Colonic mucosa (tissue), 4 donors: ENCODE measurements at regions not wholly inside any gene's neighbourhood (a gene's known extent, or its start where the extent isn't known, plus 50 kb on each side); places are given as distances from the start of the nearest gene placed in this dataset.

Experiments used
- DNase-seq: peaks from one replicate; pipeline ENCODE4 v3.0.0-alpha.2; 2020
- H3K27ac ChIP-seq: fragments of 200-600 bp; one replicate; pipeline ENCODE4 v1.8.0; 2021
- H3K27me3 ChIP-seq: fragments of 200-600 bp; one replicate; pipeline ENCODE4 v1.8.0; 2021
- H3K36me3 ChIP-seq: fragments of 200-600 bp; one replicate; pipeline ENCODE4 v1.8.0; 2021
- H3K4me1 ChIP-seq: fragments of 200-600 bp; one replicate; pipeline ENCODE4 v1.8.0; 2021; ENCODE audit warnings: mild to moderate bottlenecking
- H3K4me3 ChIP-seq: fragments of 200-600 bp; one replicate; pipeline ENCODE4 v1.8.0; 2021
- H3K9ac ChIP-seq, 2 donors: one replicate each; pipeline ENCODE4 v1.7.0; 2013; ENCODE audit warnings: control low read depth in 2 of 2, low read depth in 2 of 2, low read length in 2 of 2
- H3K9me3 ChIP-seq: fragments of 200-600 bp; one replicate; pipeline ENCODE4 v1.8.0; 2021
- intact Hi-C: fragments of 100-400 bp; cut with DNase I; formaldehyde crosslinking; loops from one replicate; pipeline ENCODE4 v1.14.1; 2022
- TF ChIP-seq, protein P1 (sequence below): fragments of 200-600 bp; IDR thresholded peaks from one replicate; pipeline ENCODE4 v1.8.0; 2022; ENCODE audit warnings: antibody characterized with exemption, mild to moderate bottlenecking
- donor health status: healthy.
- donor health status: DM: no; HTN: no; CAD: no.
- donor health status: DM: no; HTN: no; CAD: no.

DNA sequence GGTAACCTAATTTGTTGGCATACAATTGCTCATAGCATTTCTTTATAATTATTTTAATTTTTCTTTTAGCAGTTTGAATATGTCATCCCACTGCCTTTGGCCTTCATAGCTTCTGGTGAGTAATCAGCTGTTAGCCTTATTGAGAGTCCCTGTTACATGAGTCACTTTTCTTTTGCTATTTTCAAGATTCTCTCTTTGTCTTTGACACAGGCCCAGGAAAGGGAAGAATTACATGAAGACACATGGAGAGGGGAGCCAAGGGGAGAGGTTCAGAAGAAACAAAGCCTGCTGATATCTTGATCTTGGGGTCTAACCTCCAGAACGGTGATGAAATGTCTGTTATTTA is 418.2 kb downstream of the METTL15 start:
- no peaks in the 10 kb centered on the region for H3K4me1 ChIP-seq
- TF ChIP-seq, protein P1, sequence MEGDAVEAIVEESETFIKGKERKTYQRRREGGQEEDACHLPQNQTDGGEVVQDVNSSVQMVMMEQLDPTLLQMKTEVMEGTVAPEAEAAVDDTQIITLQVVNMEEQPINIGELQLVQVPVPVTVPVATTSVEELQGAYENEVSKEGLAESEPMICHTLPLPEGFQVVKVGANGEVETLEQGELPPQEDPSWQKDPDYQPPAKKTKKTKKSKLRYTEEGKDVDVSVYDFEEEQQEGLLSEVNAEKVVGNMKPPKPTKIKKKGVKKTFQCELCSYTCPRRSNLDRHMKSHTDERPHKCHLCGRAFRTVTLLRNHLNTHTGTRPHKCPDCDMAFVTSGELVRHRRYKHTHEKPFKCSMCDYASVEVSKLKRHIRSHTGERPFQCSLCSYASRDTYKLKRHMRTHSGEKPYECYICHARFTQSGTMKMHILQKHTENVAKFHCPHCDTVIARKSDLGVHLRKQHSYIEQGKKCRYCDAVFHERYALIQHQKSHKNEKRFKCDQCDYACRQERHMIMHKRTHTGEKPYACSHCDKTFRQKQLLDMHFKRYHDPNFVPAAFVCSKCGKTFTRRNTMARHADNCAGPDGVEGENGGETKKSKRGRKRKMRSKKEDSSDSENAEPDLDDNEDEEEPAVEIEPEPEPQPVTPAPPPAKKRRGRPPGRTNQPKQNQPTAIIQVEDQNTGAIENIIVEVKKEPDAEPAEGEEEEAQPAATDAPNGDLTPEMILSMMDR = no peak
- H3K9ac ChIP-seq = no peak overlapping the region
- no peaks in the 10 kb centered on the region for H3K36me3 ChIP-seq
- DNase-seq = no peak
- H3K9me3 ChIP-seq = no peaks in the 10 kb centered on the region
- H3K27me3 ChIP-seq = no peaks in the 10 kb centered on the region
- H3K27ac ChIP-seq = no peak overlapping the region
- no peak overlapping the region for H3K4me3 ChIP-seq
- intact Hi-C loops = no loop called here

DNA sequence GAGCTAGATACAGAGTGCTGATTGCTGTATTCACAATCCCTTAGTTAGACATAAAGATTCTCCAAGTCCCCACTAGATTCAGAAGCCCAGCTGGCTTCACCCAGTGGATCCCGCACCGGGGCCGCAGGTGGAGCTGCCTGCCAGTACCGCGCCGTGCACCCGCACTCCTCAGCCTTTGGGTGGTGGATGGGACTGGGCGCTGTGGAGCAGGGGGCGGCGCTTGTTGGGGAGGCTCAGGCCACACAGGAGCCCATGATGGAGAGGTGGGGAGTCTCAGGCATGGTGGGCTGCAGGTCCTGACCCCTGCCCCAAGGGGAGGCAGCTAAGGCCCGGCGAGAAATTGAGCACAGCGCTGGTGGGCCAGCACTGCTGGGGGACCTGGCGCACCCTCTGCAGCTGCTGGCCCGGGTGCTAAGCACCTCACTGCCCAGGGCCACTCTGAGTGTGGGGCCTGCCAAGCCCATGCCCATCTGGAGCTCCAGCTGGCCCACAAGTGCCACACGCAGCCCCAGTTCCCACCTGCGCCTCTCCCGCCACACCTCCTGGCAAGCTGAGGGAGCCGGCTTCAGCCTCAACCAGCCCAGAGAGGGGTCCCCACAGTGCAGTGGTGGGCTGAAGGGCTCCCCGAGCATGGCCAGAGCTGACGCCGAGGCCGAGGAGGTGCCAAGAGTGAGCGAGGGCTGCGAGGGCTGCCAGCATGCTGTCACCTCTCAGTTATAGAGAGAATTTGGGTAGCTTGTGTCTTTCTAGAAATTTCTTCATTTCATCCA is 417.6 kb downstream of the METTL15 start:
- H3K4me1 ChIP-seq = no peaks in the 10 kb centered on the region
- TF ChIP-seq, protein P1 = no peak
- H3K9ac ChIP-seq = no peak overlapping the region
- no peak overlapping the region for H3K4me3 ChIP-seq
- H3K9me3 ChIP-seq = no peaks in the 10 kb centered on the region
- intact Hi-C loops = no loop called here
- no peak overlapping the region for H3K27ac ChIP-seq
- no peak for DNase-seq
- H3K27me3 ChIP-seq = no peaks in the 10 kb centered on the region
- H3K36me3 ChIP-seq = no peaks in the 10 kb centered on the region

DNA sequence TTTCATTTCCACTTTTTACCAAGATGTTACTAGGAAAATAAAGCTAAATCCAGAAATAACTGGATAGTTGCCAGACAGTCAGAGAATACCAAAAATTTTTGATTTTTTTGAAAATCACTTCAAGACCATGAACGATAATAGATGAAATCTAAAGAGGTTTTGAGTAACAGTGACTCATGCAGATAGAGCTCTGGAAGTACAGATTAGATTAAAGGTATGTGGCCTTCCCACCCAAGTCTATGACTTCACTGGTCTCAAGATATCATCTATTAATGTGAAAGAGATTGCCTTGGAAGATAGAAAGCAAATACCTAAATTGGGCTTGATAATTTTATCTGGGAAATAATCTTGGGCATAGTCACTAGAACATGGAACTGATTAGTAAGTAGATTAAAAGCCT is 415.9 kb downstream of the METTL15 start:
- intact Hi-C loops = no loop called here
- TF ChIP-seq, protein P1 = no peak
- no peak overlapping the region for H3K27ac ChIP-seq
- H3K27me3 ChIP-seq = no peaks in the 10 kb centered on the region
- no peak overlapping the region for H3K9ac ChIP-seq
- no peaks in the 10 kb centered on the region for H3K9me3 ChIP-seq
- H3K4me3 ChIP-seq = no peak overlapping the region
- H3K4me1 ChIP-seq = no peaks in the 10 kb centered on the region
- DNase-seq = no peak
- no peaks in the 10 kb centered on the region for H3K36me3 ChIP-seq

DNA sequence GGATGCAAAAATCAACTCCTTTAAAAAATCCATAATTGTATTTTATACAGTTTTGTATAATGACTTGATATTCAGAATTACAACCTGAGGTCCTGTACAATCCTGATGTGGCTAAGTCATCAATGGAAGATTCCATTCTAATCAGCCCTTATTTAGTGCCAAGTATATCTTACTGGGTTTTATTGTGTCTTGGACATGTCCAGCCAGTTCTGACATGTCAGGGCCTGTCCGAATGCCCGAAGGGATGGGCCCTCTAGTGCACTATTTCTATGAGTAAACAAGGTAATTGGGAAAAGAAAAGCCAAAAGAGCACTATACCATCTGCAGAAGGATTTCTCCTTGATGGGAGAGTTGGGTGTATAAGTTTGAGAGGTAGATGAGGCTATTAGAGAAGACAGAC is 412.9 kb downstream of the METTL15 start:
- DNase-seq = no peak
- no peaks in the 10 kb centered on the region for H3K36me3 ChIP-seq
- no peaks in the 10 kb centered on the region for H3K27me3 ChIP-seq
- no peaks in the 10 kb centered on the region for H3K4me1 ChIP-seq
- TF ChIP-seq, protein P1 = no peak
- no peak overlapping the region for H3K9ac ChIP-seq
- no peaks in the 10 kb centered on the region for H3K9me3 ChIP-seq
- intact Hi-C loops = no loop called here
- no peak overlapping the region for H3K27ac ChIP-seq
- no peak overlapping the region for H3K4me3 ChIP-seq

DNA sequence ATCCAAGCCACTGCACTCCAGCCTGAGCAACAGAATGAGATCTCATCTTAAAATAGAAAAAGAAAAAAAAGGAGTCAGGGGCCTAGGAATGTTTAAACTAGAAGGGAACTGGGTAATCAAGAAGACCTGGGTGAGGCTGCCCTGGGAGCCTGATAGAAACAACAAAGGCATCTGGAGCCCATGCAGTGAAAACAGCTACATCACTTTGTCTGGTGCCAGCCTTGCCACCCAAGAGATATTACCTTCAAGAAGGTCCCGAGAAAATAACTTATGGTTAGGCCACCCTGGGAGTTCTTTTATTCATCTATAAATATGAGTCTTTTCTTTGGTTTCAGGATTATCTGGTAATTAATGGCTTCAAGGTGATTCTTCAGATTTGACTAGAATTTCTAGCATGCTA is 412.1 kb downstream of the METTL15 start:
- DNase-seq = no peak
- Histone ChIP-seq H3K4me1 (no peaks in the 10 kb centered on the region), H3K36me3 (no peaks in the 10 kb centered on the region), H3K9me3 (no peaks in the 10 kb centered on the region), H3K4me3 (no peak overlapping the region), H3K9ac (no peak overlapping the region), H3K27me3 (no peaks in the 10 kb centered on the region), H3K27ac (no peak overlapping the region)
- TF ChIP-seq, protein P1 = no peak
- intact Hi-C loops = no loop called here
